Activated CD4-positive, alpha-beta T cell treated with anti-CD3 and anti-CD28 coated beads, Interleukin-10, Interleukin-2, amounts not matched to agents 100 ng/mL and 50 ng/mL, durations not matched to agents 16 hours and 8 hours (primary cell): ENCODE measurements at regions not wholly inside any gene's neighbourhood (a gene's known extent, or its start where the extent isn't known, plus 50 kb on each side); places are given as distances from the start of the nearest gene placed in this dataset.

Experiments
- DNase-seq: peaks from one replicate; pipeline ENCODE4 v3.0.0-alpha.2; 2020

DNA sequence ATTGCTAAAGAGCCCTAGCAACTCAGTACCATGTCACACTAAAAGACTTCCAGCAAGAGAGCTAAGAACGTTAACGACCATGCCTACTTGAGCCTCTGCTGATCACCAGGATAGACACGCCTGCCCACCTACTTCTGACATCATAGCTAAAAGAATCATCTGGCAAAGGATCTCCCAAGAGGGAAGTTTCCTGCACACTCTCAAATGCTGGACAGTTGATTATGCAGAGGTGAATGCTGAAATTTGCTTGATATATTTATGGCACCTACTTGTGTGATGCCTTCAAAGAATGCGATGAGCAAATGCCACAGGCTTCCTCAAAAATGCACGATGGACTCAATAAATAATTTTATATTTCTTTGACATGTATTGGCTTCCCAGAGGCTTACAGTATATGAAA, 113.6 kb downstream of the GALC start:
- DNase-seq = no peak

DNA sequence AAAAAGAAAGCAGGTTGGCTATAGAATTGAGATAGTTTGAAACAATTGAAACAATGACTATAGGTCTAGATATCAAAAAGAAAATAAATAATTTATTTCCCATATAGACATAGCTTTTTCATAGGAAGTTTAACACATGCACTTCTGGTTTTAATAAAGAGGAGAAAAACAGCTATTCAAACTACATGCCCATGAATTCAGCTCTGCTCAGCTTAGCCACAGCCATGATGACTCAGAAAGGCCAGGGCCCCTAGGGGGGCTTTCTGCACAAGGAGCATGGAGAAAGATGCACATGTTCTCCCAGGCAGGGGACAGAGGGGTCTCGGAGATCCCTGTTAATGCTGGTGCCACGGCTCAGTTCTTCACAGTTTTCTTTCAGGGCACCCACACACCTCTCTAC, 114.0 kb downstream of the GALC start:
- no peak for DNase-seq

DNA sequence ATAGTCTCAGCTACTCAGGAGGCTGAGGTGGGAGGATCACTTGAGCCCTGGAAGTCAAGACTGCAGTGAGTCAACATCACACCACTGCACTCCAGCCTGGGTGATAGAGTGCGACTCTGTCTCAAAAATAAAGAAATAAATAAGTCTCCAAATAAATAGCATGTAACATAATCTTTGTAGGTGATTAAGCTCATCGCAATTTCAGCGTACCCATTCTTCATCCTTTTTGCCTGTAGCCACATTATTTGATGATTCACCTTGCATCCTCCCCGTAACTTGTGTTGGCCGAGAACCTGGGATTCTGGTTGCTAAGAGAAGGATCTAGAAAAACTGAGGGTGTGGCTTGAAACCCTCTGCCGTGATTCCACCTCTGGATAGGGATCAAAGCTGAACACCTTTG, 115.1 kb downstream of the GALC start:
- no peak for DNase-seq

DNA sequence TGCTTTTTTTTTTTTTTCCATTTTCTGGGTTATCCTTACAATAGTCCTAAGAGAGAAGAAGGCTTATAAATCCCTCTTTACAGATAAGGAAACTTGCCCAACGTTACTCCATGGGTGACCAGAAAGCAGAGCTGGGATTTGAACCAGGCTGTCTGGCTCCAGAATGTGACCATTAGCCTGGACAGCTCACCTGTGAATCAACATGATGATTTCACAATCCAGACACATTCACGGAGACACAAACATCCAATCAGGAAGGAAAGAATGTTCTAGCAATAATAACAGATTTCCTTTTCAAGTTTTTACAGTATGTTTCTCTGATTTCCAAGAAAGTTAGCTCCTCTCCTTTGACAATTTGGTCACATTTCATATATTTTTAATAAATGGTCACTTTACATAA, 118.3 kb downstream of the GALC start:
- no peak for DNase-seq

DNA sequence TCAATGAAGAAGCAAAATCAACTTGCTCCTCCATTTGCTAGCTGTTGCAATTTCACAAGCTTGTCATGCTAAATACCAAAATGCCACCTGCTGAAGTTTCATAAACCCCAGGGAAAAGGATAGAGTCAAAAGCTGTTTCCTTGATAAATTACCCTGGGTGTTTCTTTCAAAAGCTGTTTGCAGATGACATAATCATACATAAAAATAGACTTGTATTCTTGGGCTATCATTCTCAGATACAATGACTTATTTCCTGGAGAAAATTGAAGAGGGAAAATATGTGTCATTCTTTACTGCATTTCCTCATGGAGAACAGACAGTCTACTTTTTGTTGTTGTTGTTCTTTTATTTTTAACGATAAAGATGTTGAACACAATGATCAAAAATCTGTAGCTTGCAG, 119.2 kb downstream of the GALC start:
- no peak for DNase-seq

DNA sequence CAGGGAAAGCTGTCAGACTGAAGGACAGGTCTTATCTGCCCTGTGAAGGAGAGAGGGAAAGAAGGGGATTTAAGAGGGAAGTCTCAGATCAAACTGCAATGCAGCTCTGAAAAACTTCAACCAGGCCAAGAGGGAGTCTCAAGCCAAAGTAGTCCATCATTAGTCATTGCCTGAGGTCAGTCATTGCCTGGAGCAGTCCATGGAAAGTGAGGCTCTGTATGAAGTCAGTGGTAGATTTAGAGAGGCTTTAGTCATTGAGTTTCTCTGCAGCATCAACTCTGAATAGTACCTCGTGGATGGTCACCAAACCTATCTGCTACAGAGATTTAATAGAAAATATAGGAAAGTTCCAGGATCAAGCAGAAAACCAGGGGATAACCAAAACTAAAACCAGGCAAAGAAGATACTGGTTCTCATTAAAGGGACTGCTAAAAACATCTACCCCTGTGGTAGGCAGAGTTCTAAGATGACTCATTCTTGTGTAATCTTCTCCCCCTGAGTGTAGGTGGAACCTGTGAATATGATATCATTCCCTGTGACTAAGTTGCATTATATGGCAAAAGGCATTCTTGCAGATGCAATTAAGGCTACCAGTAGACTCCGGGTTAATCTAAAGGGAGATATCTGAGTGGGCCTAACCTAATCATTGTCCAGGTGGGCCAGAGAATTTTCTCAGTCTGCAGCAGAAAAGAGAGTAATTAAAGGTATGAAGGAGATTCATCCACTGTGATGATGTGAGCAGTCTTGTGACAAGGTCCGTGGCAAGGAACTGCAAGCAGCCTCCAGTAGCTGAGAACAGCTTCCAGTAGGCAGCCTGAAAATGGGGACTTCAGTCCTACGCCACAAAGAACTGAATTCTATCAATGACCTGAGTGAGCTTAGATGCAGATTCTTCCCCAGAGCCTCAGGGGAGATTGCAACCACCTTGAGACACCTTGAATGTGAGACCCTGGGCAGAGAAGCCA, 123.1 kb downstream of the GALC start:
- DNase-seq = peak; percentile 22

DNA sequence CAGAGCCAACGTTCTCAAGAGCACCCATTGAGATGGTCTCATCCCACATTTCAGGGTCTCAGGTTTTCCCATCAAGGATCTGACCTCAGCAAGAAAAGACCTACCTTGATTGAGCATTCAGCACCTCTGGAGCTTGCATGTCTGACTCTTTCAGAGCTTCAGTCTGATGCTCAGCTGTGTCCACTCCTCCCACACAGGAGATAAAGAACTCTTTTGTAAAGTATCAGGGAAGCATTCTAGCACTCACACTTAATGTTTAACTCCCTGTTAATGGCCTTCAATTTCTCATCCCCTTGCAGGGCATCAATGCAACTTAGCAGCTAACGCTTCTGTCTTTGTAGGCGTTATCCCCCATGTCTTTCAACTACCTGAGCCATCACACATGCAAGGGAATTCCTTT, 124.1 kb downstream of the GALC start:
- no peak for DNase-seq

DNA sequence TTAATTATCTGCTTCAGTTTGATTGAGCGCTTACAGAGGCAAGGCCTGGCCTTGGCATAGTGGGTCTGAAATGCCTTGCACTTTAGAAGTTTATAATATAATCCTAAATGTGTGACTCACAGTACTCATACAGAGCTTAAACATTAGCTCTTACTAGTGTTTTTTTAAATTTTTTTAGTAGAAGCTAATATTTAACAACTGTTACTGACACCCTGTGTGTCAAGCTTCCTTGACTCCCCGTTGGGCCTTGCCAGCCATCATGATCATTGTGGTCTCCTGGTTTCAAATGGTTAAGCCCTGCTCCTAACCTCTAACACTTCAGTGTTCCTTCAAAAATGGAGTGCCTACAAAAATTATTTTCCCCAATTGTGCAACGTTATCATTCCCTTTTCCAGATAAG, 126.9 kb downstream of the GALC start:
- no peak for DNase-seq

DNA sequence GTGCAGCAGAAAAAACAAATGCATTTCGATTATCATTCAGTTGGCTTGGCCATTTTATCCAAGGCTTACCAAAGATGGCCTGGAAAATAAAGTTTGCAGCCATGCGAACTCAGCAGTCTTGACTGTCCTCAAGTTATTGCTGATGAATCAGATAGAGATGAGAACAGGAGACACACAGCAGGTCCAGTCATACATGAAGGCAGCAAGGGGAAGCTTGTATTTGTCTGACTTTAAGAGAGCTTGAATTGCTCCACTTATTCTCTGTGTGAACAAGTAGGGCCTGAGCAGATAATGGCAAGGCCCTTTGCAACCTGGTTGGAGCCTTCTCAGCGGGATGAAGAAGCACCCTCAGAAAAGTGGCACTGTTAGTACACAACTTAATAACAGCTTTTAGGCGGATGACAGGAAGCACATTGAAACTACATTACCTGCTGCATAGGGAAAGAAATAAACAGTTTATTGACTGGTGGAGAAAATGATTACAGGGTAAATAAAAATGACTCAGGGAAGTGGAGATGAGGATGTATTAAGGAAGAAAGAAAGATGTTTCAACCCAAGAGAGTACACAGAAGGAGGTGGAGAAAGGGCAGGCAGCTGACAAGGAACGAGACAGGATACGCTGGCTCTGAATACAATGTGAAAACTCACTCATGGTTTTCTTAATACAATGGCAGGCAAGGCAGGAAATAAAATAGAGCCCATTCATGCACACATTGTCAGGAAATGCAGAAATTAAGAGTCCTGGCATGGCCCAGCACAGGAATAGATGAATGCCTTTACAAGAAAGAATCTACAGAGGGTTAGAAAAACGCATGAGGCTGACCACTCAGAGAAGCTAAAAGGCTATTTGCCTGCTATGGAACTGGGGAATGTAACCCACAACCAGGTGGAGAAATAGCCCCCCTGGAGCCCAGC, 128.4 kb downstream of the GALC start:
- DNase-seq = no peak

DNA sequence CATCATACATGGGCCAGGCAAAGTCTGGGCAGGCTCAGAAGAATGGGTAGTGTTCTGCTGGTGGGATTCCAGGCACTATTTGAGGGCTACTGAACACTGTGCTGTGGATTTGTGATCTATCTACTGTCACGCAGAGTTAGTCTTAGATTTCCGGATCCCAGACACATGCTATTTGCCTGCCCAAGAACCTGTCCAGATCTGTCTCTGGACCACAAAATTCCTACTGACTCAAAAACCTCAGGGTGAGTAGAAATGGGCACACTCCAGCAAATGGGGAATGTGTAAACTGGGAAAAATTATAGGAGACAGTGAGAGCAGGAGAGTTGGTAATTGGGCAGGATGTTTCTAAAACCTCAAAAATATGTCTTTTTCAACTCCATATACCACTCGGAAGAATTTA, 129.9 kb downstream of the GALC start:
- DNase-seq = no peak

DNA sequence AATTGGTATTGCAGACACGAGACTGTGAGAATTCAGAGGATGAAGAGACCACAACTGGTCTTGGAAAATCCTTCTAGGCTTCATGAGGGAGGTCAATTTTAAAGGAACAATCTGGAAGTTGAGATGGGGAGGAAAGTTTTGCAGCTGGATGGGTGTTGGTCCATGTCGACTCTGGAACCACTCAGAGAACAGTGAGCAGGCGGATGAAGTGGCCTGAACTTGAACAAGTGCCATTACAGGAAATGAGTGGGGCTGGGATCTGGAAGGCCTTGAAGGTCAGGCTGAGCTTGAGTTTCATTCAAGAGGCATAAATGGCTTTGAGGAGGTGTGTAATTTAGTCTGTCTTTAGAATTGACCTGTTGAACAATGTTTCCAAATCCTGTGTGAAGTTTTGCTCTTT, 140.9 kb downstream of the GALC start:
- DNase-seq = no peak

DNA sequence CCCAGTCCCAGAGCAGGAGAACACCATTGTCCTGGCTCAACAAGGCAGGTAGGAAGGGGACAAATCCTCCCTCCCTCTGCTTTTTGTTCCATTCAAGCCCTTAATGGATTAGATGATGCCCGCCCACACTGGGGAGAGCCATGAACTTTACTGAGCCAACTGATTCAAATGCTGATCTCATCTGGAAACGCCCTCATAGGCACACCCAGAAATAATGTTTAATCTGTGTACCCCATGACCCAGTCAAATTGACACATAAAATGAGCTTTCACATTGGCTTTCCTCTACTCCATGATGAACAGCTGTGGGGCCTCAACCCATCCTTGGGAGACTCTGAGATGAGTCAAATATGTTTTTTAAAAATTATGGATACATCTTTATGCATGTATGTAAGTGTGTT, 141.8 kb downstream of the GALC start:
- DNase-seq = no peak

DNA sequence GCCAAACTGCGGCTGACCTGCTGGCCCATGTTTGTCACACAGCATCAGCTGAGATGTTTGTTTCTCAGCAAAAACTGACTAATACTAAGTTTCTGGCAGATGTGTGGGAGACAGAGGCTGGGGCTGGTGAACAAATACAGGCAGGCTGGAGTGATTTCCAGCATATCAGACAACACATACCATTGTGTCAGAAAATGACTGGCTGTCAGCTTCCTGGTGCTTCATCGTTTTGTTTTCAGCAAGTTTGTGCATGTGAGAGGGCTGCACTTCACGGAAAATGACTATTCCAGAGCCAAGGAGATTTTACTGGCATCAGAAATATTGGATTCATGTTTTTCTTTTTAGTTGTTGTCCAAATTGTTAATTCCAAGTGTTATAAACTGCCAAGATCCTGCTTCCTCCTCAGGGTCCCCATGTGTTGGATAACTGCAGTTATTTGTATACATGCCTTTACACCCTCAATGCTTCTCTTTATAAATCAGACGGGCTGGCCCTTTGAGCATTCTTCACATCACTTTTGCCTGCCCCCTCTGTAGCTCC, 145.7 kb downstream of the GALC start:
- no peak for DNase-seq

DNA sequence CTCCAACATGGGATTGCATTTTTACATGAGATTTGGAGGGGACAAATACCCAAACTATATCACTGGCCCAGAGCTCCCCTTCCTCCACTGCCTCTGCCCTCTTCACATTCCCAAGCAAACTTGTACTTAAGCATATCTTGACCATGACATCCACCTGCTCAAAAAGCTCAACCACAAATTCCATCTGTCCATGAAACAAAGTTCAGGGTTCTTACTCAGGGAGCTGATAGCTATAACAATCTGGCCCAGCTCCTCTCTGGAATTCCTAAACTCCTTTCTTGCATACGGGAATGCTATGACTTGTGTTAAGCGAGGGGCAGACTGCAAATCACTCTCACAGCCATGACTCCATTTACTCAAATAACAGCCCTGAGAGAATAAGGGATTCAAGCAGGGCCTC, 152.1 kb downstream of the GALC start:
- DNase-seq = no peak

DNA sequence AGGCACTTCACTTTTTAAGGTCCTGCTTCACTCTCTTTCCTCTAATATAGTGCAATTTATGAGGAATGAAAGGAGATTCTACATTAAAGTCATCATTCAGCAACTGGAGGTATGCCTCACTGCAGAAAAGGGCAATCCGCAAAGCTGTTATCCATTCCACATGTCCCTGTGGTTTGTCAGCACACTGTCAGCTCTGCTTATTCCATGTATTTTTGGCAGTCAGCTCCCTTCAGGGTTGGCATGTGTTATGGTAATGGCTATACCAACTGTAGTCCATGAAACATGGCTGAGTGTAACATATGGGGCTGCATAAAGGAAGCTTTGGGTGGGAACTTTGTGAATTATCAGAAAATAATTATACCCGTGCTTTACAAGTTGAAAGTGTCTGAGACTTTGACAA, 154.1 kb downstream of the GALC start:
- no peak for DNase-seq

DNA sequence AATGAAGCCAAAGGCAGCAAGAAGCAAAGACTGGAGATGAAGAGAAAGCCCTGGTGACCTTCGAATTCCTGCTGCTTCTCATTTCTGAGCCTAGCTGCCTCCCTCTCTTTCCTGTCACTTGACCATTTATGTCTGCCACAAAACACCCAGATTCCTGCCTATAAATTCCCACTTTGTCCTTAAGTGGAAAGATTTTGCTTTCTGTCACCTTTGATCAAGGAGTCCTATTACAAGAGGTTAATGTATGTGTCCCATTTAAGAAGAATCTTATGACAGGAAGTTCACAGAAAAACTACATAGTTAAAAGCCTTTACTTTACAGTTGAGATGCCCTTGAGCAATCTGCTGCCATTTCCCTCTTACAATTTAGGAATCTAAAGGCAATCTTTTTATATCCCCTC, 155.7 kb downstream of the GALC start:
- no peak for DNase-seq

DNA sequence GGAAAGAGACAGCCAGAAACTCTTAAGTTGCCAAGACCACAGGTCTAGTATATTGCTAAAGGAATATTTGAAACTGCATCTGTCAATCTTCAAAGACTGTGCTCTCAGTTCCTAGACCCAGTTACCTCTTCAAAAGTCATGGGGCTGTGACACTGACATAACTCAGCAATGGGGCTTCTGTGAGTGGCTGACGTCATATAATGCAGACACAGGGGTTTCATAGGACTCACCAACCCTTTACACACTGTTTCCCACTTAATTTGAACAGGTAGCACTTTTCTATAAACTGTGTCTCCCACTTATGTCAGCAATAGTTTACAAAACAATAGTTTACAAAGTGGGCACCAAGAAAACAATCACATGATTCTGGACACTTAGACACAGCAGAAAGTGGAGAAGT, 158.4 kb downstream of the GALC start:
- no peak for DNase-seq

DNA sequence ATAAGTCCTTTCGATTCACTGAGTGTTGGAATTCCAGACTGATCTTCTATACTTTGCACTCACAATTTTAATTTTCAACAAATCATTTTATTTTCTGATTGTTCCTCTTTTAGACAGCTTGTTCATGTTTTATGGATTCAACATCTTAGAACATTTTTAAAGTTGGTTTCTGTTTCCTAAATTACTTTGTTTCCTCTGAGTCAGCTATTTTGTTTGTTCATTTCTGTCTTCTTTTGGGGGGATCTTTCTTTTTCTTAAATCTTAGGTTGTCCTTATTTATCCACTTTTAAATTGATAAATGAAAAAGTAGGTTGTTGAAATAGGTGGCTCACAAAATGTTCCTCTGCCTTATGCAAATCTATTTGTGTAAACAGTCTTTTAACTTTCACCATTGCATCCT, 160.0 kb downstream of the GALC start:
- DNase-seq = no peak

DNA sequence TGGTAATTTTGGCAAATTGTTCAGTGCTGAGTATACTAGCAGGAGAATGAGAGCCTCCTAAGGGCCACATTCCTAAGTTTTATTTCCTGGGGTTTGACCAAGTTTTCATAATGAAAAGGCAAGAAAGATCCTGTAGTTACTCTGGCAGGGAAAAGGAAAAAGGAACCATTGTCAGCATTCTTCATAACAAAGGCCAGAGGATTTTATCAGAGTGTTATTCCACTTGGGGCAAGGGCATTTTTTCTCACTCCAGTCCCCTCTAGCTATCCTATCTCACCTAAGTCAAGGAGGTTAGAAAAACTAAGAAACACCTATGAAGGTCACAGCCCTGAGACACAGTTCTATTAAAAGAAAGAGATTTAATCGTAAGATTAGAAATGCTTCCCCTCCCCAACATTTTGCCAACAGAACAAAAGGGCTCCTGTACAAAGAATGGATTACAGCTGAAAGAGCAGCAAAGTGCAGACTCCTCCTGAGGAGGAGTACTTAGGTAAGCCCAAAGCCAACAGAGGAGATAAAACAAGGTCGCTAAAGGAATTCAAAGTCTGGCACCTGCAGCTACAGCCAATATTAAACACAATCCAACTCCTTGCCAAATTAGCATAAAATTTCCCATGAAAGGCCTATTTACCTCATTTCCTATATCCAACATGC, 162.4 kb downstream of the GALC start:
- no peak for DNase-seq

DNA sequence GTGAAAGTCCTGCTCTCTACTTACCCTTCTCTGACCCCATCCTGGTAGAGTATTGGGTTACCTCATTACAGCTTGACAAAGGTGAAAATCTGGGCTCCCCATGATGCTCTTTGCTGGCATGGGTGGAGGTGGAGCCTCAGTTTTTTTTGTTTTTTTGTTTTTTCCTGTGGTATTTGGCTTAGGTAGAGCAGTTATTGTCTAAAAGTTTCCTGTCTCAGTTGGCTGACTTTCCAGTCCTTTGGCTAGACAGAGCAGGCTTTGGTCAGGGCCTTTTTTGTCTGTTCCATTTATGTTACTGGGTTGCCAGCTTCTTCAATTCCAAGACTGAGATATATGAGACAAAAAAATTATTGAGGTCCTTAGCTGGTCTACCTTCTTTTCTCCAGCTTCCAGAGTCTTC, 163.4 kb downstream of the GALC start:
- DNase-seq = no peak

DNA sequence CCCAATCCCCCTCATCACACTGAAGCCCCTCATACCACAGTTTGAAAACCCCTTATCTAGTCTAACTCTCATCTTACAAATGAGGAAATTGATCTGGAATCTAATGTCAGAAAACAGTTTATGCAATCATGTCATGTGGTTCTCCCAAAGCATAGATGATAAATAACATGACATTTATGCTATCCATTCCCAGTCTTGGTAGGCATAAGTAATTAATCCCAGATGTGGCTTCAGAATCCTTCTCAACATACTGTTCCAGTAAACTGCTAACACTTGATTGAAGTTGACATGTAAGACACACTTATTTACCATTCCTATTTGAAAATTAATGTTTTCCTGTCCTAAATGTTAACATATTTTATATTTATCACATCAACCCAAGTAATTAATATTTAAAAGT, 168.7 kb downstream of the GALC start:
- DNase-seq = no peak

DNA sequence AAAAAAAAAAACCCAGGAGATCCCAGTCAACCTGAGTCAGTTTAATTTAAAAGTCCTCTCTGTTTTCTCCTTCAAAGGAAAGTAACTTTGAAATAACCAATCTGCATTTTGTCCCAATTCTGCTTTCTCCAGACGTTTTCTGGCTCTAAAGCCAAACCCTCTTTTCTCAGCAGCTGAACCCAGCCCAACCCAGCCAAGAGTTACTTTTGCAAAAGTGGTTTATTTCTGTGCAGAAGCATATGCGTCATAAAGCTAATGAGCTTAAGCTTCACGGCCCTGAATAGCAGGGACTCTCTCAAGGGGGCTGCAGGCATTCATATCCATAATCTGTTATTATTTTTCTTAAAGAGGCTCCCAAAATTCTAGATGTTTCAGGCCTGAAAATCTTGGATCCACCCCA, 176.6 kb downstream of the GALC start:
- no peak for DNase-seq

DNA sequence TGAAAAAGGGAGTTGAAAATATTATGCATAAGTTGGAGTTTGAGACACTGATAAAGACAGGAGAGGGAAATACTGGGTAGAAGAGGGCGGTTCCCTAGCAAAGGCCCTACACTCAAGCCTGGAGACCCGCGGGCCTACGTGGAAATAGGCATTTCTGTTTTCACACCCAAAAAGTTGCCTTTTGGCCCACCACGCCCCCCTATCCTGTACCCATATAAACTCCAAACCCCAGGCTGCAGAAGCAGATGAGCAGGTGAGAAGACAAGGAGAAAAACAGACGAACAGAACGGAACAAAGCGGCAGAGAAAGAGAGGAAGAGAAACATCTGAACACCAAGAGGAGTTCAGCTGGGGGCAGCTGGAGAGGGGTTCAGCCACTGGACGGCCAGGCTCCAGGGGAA, 177.9 kb downstream of the GALC start:
- no peak for DNase-seq
